GM18511 (cell line): ENCODE measurements at regions not wholly inside any gene's neighbourhood (a gene's known extent, or its start where the extent isn't known, plus 50 kb on each side); places are given as distances from the start of the nearest gene placed in this dataset.

Source experiments
- ATAC-seq: cut with Tn5 transposase; IDR thresholded peaks from one replicate; pipeline ENCODE4 v1.9.1; 2021; ENCODE audit warnings: mild to moderate bottlenecking, moderate library complexity; ENCODE audit not compliant: unreplicated experiment

GRCh38 chr18:60146220-60146960 is 226.2 kb downstream of the MC4R start:
- ATAC-seq: peak; percentile 93

- peak; percentile 25 for ATAC-seq
These were observed 226.8 kb downstream of the MC4R start for GRCh38 chr18:60145776-60146175.

- ATAC-seq: no peak
These were observed 235.0 kb downstream of the PMAIP1 start for GRCh38 chr18:60134806-60135205.

- no peak for ATAC-seq
These were observed 230.5 kb downstream of the PMAIP1 start for GRCh38 chr18:60130284-60130683.

GRCh38 chr18:60123031-60123430 is 223.2 kb downstream of the PMAIP1 start:
- ATAC-seq: no peak

GRCh38 chr18:60122339-60122738 is 222.5 kb downstream of the PMAIP1 start:
- no peak for ATAC-seq

- ATAC-seq: no peak
These were observed 220.5 kb downstream of the PMAIP1 start for GRCh38 chr18:60120231-60120750.

GRCh38 chr18:60117321-60117720 is 217.5 kb downstream of the PMAIP1 start:
- no peak for ATAC-seq

GRCh38 chr18:60113396-60113795 is 213.6 kb downstream of the PMAIP1 start:
- ATAC-seq: no peak

- no peak for ATAC-seq
These were observed 212.6 kb downstream of the PMAIP1 start for GRCh38 chr18:60112369-60112768.

- ATAC-seq: no peak
These were observed 211.7 kb downstream of the PMAIP1 start for GRCh38 chr18:60111525-60111924.

- no peak for ATAC-seq
These were observed 211.0 kb downstream of the PMAIP1 start for GRCh38 chr18:60110836-60111235.

- no peak for ATAC-seq
These were observed 201.0 kb downstream of the PMAIP1 start for GRCh38 chr18:60100778-60101177.

GRCh38 chr18:60099709-60100108 is 199.9 kb downstream of the PMAIP1 start:
- no peak for ATAC-seq

- ATAC-seq: no peak
These were observed 196.6 kb downstream of the PMAIP1 start for GRCh38 chr18:60096428-60096827.

GRCh38 chr18:60092073-60092472 is 192.3 kb downstream of the PMAIP1 start:
- ATAC-seq: no peak

GRCh38 chr18:60090170-60090569 is 190.4 kb downstream of the PMAIP1 start:
- ATAC-seq: peak; percentile 85

- peak; percentile 78 for ATAC-seq
These were observed 183.0 kb downstream of the PMAIP1 start for GRCh38 chr18:60082790-60083189.

- ATAC-seq: no peak
These were observed 182.5 kb downstream of the PMAIP1 start for GRCh38 chr18:60082282-60082681.

GRCh38 chr18:60075477-60075876 is 175.7 kb downstream of the PMAIP1 start:
- no peak for ATAC-seq

GRCh38 chr18:60070631-60071030 is 170.8 kb downstream of the PMAIP1 start:
- ATAC-seq: no peak

GRCh38 chr18:60069145-60069544 is 169.3 kb downstream of the PMAIP1 start:
- no peak for ATAC-seq
